ENCODE measurements at regions not wholly inside any gene's neighbourhood (a gene's known extent, or its start where the extent isn't known, plus 50 kb on each side); places are given as distances from the start of the nearest gene placed in this dataset.

DNA sequence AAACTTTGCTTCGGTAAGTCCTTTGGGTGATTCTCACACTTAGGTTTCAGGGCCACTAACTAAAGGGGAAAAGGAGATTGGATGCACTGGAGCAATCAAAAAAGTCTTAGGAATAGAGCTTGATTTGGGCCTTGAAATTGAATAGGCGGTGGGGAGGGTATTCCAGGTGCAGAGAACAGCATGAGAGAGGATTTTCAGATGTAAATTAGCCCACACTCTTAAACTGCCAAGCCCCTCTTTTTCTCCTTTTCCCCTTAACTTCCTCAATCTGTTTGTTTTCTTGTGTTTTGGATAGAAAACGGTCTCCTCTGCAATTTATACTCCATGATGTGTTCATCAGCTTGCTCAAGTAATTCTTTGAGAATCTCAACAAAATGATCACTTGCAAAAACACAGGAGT, 62.1 kb upstream of the RIPOR2 start:
- Histone ChIP-seq H3K4me2 (ENCODE audit: low read depth, low read length, poor library complexity, severe bottlenecking) (no peak overlapping the region), H3K79me2 (ENCODE audit: insufficient read depth, low read length) (peaks cover 60% of the 10 kb centered on the region), H3F3A (ENCODE audit: low read depth) (no peaks in the 10 kb centered on the region), H3K9me2 (replicated peaks; ENCODE audit: low read depth, low read length) (no peaks in the 10 kb centered on the region), H3K9me3 (ENCODE audit: insufficient read depth, low read depth, low read length) (no peaks in the 10 kb centered on the region), H4K20me1 (ENCODE audit: insufficient read depth, low read length, poor library complexity, severe bottlenecking) (peaks cover 4% of the 10 kb centered on the region), H3K4me1 (ENCODE audit: insufficient read depth, low read length, poor library complexity, severe bottlenecking) (peaks cover 13% of the 10 kb centered on the region), H3K9ac (ENCODE audit: low read depth, low read length, poor library complexity, severe bottlenecking) (no peak overlapping the region), H3K27me3 (ENCODE audit: insufficient read depth, low read length, poor library complexity, severe bottlenecking) (no peaks in the 10 kb centered on the region), H2AFZ (ENCODE audit: low read length) (no peak overlapping the region), H3K4me3 (ENCODE audit: low read length, poor library complexity, severe bottlenecking) (no peak overlapping the region), H3K36me3 (ENCODE audit: insufficient read depth, low read length) (peaks cover 21% of the 10 kb centered on the region; the same call in 1 of the 2 replicates)
- TF ChIP-seq CTCF (conservative IDR thresholded peaks at IDR 0.05; ENCODE audit: low read length): no peak
- no peak for TF ChIP-seq EZH2phosphoT487 (IDR thresholded peaks at IDR 0.05; ENCODE audit: borderline replicate concordance)

DNA sequence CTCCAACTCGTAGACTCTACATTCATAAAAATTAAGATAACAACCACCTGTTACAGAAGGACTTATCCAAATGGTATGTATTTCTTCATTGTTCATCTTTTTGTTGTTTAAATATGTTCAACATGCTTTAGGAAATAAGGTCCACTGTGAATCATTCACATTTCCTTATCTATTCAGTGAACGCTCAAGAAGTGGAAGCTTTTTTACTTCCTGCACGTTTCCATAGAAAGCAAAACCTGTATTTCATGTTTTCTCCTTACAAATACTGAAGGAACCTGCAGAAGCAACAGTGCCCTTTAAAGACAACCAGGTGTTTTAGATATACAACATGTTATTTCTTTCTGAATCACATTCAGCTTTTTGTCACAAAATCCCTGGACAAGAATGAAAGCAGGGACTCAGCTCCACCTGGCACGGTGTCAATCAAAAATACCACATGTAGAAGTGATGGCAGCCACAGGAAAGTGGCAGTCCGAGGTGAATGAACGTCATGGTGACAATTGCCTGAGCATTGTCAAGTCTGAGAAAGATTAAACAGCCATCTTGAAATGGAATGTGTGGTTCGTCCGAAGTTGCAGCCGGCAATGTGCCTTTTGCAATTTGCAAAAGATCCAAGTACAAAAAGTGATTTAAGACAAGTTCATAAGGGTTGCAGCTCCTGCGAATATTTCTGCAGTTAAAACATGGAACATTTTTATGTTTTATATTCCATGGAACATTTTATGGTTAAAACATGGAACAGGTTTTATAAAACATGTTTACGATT, 66.7 kb upstream of the RIPOR2 start:
- TF ChIP-seq CTCF (conservative IDR thresholded peaks at IDR 0.05; ENCODE audit: low read length) (no peak), EZH2phosphoT487 (IDR thresholded peaks at IDR 0.05; ENCODE audit: borderline replicate concordance) (no peak)
- no peak overlapping the region for H2AFZ ChIP-seq (ENCODE audit: low read length)
- no peaks in the 10 kb centered on the region for H3F3A ChIP-seq (ENCODE audit: low read depth)
- H4K20me1 ChIP-seq (ENCODE audit: insufficient read depth, low read length, poor library complexity, severe bottlenecking): peaks cover 25% of the 10 kb centered on the region
- H3K9ac ChIP-seq (ENCODE audit: low read depth, low read length, poor library complexity, severe bottlenecking): no peak overlapping the region
- peaks cover 82% of the 10 kb centered on the region for H3K79me2 ChIP-seq (ENCODE audit: insufficient read depth, low read length)
- H3K4me2 ChIP-seq (ENCODE audit: low read depth, low read length, poor library complexity, severe bottlenecking): no peak overlapping the region
- no peaks in the 10 kb centered on the region for H3K9me2 ChIP-seq (replicated peaks; ENCODE audit: low read depth, low read length)
- H3K4me3 ChIP-seq (ENCODE audit: low read length, poor library complexity, severe bottlenecking): no peak overlapping the region
- peaks cover 18% of the 10 kb centered on the region for H3K4me1 ChIP-seq (ENCODE audit: insufficient read depth, low read length, poor library complexity, severe bottlenecking)
- no peaks in the 10 kb centered on the region for H3K27me3 ChIP-seq (ENCODE audit: insufficient read depth, low read length, poor library complexity, severe bottlenecking)
- H3K9me3 ChIP-seq (ENCODE audit: insufficient read depth, low read depth, low read length): no peaks in the 10 kb centered on the region
- peaks cover 23% of the 10 kb centered on the region; the same call in 1 of the 2 replicates for H3K36me3 ChIP-seq (ENCODE audit: insufficient read depth, low read length)

DNA sequence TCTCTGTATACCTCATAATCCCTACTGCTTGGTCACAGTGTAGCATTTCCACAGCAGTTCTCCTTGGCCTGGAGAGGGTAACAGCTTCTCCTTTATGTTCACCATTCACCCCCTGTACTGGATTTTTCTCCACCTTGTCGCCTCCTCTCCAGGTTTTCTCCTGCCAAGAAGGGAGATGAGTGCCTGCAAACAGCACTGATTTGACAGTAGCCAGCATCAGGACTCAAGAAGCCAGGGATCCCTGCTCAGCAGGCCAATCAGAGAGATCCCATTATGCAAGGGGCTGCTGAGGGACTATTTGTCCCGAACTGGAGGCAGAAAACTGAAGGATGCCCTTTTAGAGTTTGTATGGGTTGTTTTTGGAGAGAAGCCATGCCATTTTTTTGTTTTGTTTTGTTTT, 68.6 kb upstream of the RIPOR2 start:
- H3K36me3 ChIP-seq (ENCODE audit: insufficient read depth, low read length): peaks cover 26% of the 10 kb centered on the region; the same call in 1 of the 2 replicates
- peaks cover 26% of the 10 kb centered on the region for H3K4me1 ChIP-seq (ENCODE audit: insufficient read depth, low read length, poor library complexity, severe bottlenecking)
- H3K27me3 ChIP-seq (ENCODE audit: insufficient read depth, low read length, poor library complexity, severe bottlenecking): no peaks in the 10 kb centered on the region
- H3K79me2 ChIP-seq (ENCODE audit: insufficient read depth, low read length): peaks cover 87% of the 10 kb centered on the region
- no peaks in the 10 kb centered on the region for H3K9me2 ChIP-seq (replicated peaks; ENCODE audit: low read depth, low read length)
- no peak overlapping the region for H3K9ac ChIP-seq (ENCODE audit: low read depth, low read length, poor library complexity, severe bottlenecking)
- peaks cover 25% of the 10 kb centered on the region for H4K20me1 ChIP-seq (ENCODE audit: insufficient read depth, low read length, poor library complexity, severe bottlenecking)
- H3F3A ChIP-seq (ENCODE audit: low read depth): no peaks in the 10 kb centered on the region
- TF ChIP-seq CTCF (conservative IDR thresholded peaks at IDR 0.05; ENCODE audit: low read length) (no peak), EZH2phosphoT487 (IDR thresholded peaks at IDR 0.05; ENCODE audit: borderline replicate concordance) (no peak)
- H3K9me3 ChIP-seq (ENCODE audit: insufficient read depth, low read depth, low read length): no peaks in the 10 kb centered on the region
- H3K4me2 ChIP-seq (ENCODE audit: low read depth, low read length, poor library complexity, severe bottlenecking): no peak overlapping the region
- no peak overlapping the region for H2AFZ ChIP-seq (ENCODE audit: low read length)
- H3K4me3 ChIP-seq (ENCODE audit: low read length, poor library complexity, severe bottlenecking): no peak overlapping the region

All from Loucy (cell line).